Adipocyte (in vitro differentiated cells): ENCODE measurements at regions not wholly inside any gene's neighbourhood (a gene's known extent, or its start where the extent isn't known, plus 50 kb on each side); places are given as distances from the start of the nearest gene placed in this dataset.

Experiments used
- DNase-seq: peaks from one replicate; pipeline ENCODE4 v3.0.0-alpha.2; 2015; ENCODE audit warnings: low read depth
- H3K27me3 ChIP-seq: replicated peaks from 2 replicates; pipeline ENCODE4 v1.7.0; 2013; ENCODE audit warnings: mild to moderate bottlenecking, low read length, moderate library complexity; ENCODE audit not compliant: control insufficient read depth, insufficient read depth
- H3K36me3 ChIP-seq: 2 replicates; pipeline ENCODE4 v1.7.0; 2013; ENCODE audit warnings: low read length, mild to moderate bottlenecking, moderate library complexity; ENCODE audit not compliant: control insufficient read depth, insufficient read depth, severe bottlenecking
- H3K4me1 ChIP-seq: 2 replicates; pipeline ENCODE4 v1.7.0; 2013; ENCODE audit warnings: mild to moderate bottlenecking, low read length, moderate library complexity; ENCODE audit not compliant: control insufficient read depth, insufficient read depth
- H3K4me3 ChIP-seq: 2 replicates; pipeline ENCODE4 v1.7.0; 2013; ENCODE audit warnings: mild to moderate bottlenecking, low read length, moderate library complexity
- H3K9ac ChIP-seq: 2 replicates; pipeline ENCODE4 v1.7.0; 2013; ENCODE audit warnings: mild to moderate bottlenecking, low read length, moderate library complexity
- H3K9me3 ChIP-seq: 2 replicates; pipeline ENCODE4 v1.7.0; 2013; ENCODE audit warnings: mild to moderate bottlenecking, low read length, moderate library complexity; ENCODE audit not compliant: control insufficient read depth

DNA sequence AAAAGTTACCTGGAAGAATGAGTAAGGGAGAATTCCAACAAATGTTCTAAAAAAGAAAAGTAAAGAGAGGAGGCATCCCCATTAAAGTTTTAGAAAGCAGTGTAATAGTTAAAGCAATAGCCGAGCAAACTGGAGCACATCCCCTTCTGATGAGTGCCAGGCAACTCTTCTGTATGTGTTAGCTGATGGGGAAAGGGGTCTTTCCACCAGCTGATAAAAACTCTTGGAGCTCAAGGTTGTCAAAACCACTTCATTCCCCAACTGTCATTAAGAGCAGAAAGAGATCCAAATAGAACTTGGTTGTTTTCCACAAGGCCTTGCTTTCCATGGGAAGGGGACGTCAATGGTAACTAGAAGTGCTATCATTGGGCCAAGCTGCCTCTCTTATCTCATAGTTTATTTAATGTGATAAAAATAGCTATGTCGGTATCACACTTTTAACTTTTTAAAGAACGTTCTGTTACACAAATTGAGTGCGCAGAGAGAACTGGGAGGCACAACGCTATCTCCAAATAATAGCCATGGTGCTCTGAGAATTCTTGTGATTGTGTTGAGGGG is 116.9 kb downstream of the POLR2M start:
- no peak for DNase-seq
- Histone ChIP-seq H3K27me3 (no peaks in the 10 kb centered on the region), H3K4me1 (no peaks in the 10 kb centered on the region), H3K36me3 (no peaks in the 10 kb centered on the region), H3K9me3 (no peaks in the 10 kb centered on the region), H3K4me3 (no peak overlapping the region), H3K9ac (no peak overlapping the region)

DNA sequence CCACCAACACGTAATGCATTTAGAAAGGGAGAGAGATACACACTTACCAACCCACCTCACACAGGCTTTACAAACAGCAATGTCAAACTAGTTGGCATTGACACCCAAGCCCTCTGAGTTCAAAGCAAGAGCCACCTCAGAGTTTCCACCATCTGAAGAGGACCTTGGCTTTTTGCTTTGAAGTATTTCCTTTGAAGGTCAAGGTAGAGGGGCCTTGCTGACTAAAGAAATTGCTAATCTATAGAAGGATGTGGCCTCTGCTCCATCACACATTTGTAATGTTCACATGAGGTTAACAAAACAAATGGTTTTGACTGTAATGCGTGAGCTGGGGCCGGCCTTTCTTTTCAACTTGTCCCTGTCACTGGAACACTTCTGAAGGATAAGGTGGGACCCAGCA is 117.7 kb downstream of the POLR2M start:
- H3K9me3 ChIP-seq, result no peaks in the 10 kb centered on the region
- peaks cover 2% of the 10 kb centered on the region for H3K27me3 ChIP-seq
- H3K36me3 ChIP-seq, result no peaks in the 10 kb centered on the region
- H3K4me1 ChIP-seq, result no peaks in the 10 kb centered on the region
- DNase-seq, result no peak
- no peak overlapping the region for H3K9ac ChIP-seq
- H3K4me3 ChIP-seq, result no peak overlapping the region

- no peaks in the 10 kb centered on the region for H3K4me1 ChIP-seq
- no peak for DNase-seq
- H3K36me3 ChIP-seq, result no peaks in the 10 kb centered on the region
- peaks cover 20% of the 10 kb centered on the region for H3K27me3 ChIP-seq
- no peak overlapping the region for H3K4me3 ChIP-seq
- H3K9ac ChIP-seq, result no peak overlapping the region
- no peaks in the 10 kb centered on the region for H3K9me3 ChIP-seq
These were observed 120.5 kb downstream of the POLR2M start for GRCh38 chr15:57827021-57827420.

- no peaks in the 10 kb centered on the region for H3K9me3 ChIP-seq
- H3K9ac ChIP-seq, result no peak overlapping the region
- no peaks in the 10 kb centered on the region for H3K4me1 ChIP-seq
- DNase-seq, result no peak
- H3K27me3 ChIP-seq, result peaks cover 20% of the 10 kb centered on the region
- H3K4me3 ChIP-seq, result no peak overlapping the region
- H3K36me3 ChIP-seq, result no peaks in the 10 kb centered on the region
These were observed 121.5 kb downstream of the POLR2M start for GRCh38 chr15:57827971-57828370.

- Histone ChIP-seq H3K9ac (no peak overlapping the region), H3K4me1 (no peaks in the 10 kb centered on the region), H3K36me3 (no peaks in the 10 kb centered on the region), H3K9me3 (peaks cover 3% of the 10 kb centered on the region), H3K4me3 (no peak overlapping the region), H3K27me3 (peaks cover 20% of the 10 kb centered on the region)
- DNase-seq, result no peak
These were observed 125.7 kb downstream of the POLR2M start for GRCh38 chr15:57832183-57832582.

GRCh38 chr15:57835119-57835518 is 128.6 kb downstream of the POLR2M start:
- H3K9me3 ChIP-seq, result peaks cover 3% of the 10 kb centered on the region
- H3K9ac ChIP-seq, result no peak overlapping the region
- no peaks in the 10 kb centered on the region for H3K36me3 ChIP-seq
- DNase-seq, result no peak
- peaks cover 14% of the 10 kb centered on the region for H3K27me3 ChIP-seq
- no peaks in the 10 kb centered on the region for H3K4me1 ChIP-seq
- H3K4me3 ChIP-seq, result no peak overlapping the region

GRCh38 chr15:57849317-57849716 is 142.8 kb downstream of the POLR2M start:
- H3K4me3 ChIP-seq, result no peak overlapping the region
- no peaks in the 10 kb centered on the region for H3K9me3 ChIP-seq
- no peak overlapping the region for H3K9ac ChIP-seq
- no peaks in the 10 kb centered on the region for H3K36me3 ChIP-seq
- no peak for DNase-seq
- no peaks in the 10 kb centered on the region for H3K4me1 ChIP-seq
- peaks cover 12% of the 10 kb centered on the region for H3K27me3 ChIP-seq

- no peaks in the 10 kb centered on the region for H3K36me3 ChIP-seq
- H3K4me1 ChIP-seq, result no peaks in the 10 kb centered on the region
- no peak overlapping the region for H3K9ac ChIP-seq
- H3K27me3 ChIP-seq, result peaks cover 7% of the 10 kb centered on the region
- H3K9me3 ChIP-seq, result no peaks in the 10 kb centered on the region
- H3K4me3 ChIP-seq, result no peak overlapping the region
- DNase-seq, result no peak
These were observed 148.0 kb downstream of the POLR2M start for GRCh38 chr15:57854531-57854930.

DNA sequence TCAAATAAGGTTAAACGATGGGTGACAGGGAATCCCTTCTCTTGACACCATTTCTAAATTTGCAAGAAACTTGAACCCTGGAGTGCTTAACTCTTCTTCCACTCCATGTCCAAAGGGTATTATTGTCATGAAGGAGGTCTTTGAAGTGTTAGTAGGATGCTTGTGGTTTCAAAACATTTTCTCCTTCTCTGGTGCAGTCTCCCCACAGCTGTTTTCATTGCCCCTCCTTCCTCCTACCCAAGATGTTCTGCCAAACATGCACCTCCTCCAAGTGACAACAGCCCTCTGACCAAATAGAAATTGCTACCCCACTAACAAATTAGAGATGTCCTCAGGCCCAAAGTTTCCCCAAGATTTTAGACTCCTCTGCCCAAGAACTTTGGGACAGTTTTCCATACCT is 151.4 kb downstream of the POLR2M start:
- no peak for DNase-seq
- H3K27me3 ChIP-seq, result no peaks in the 10 kb centered on the region
- no peaks in the 10 kb centered on the region for H3K9me3 ChIP-seq
- H3K4me3 ChIP-seq, result no peak overlapping the region
- no peak overlapping the region for H3K9ac ChIP-seq
- no peaks in the 10 kb centered on the region for H3K36me3 ChIP-seq
- H3K4me1 ChIP-seq, result no peaks in the 10 kb centered on the region

DNA sequence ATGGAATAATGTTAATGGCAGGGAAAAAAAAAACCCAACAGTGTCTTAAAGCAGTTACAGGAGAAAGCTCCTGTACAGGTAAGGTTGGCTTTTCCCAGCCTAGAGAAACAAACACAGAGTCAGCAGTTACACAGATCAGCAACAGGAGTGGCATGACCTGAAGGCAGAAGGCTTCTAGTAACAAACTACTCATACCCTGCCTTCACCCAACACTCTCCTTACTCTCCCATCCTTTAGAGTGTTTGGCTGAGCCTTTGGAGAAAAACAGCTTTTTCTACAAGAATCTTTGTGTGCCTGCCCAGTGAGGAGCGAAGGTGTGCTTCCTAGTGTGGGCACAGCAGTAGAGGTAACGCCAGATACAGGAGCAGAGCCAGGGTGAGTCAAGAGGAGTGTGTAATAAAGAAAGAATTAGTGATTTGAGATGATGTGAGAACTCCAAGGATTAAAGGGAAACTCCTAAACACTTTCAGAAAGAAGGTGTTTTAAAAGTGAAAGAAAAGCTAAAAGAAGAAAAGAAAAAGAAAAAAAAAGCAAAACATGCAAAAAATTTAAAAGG is 152.7 kb downstream of the POLR2M start:
- no peak for DNase-seq
- H3K9me3 ChIP-seq, result no peaks in the 10 kb centered on the region
- no peak overlapping the region for H3K4me3 ChIP-seq

DNA sequence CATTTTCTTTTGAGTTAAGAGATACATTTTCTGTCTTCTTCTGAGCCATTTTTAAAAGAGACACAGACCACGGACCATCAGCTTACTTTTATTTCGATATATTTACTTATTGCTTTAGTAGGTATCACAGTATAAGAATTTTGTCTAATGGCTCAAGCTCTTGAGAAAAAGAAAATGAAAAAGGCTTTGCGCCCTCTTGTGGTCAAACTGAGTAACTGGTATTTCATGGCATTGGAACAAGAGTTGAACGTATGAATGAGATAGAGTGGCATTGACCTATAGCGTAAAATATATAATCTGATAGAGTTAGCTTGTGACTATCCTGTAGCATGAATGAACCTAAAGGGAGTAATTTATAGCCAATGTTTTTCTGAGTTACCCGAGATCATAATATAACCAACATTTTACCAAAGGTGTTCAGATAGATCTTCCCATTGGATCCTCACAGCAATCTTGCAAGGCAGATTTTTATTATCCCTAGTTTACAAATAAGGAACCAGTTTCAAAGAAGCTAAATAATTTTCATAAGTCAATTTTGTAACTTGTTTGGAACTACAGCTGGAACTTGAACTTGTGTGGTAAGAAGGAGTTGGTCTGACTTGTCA is 154.6 kb downstream of the POLR2M start:
- no peaks in the 10 kb centered on the region for H3K9me3 ChIP-seq
- no peak overlapping the region for H3K9ac ChIP-seq
- no peaks in the 10 kb centered on the region for H3K4me1 ChIP-seq
- no peaks in the 10 kb centered on the region for H3K27me3 ChIP-seq
- H3K36me3 ChIP-seq, result no peaks in the 10 kb centered on the region
- H3K4me3 ChIP-seq, result no peak overlapping the region
- peak; percentile 87 for DNase-seq

More for the DNA sequence above, 152.7 kb downstream of the POLR2M start:
- H3K27me3 ChIP-seq, result no peaks in the 10 kb centered on the region
- H3K9ac ChIP-seq, result no peak overlapping the region
- no peaks in the 10 kb centered on the region for H3K36me3 ChIP-seq
- H3K4me1 ChIP-seq, result no peaks in the 10 kb centered on the region
